MCF 10A (cell line): ENCODE measurements at regions not wholly inside any gene's neighbourhood (a gene's known extent, or its start where the extent isn't known, plus 50 kb on each side); places are given as distances from the start of the nearest gene placed in this dataset.

Source experiments
- BruUV-seq: library from RNA; stranded (reverse); fragments of 400-500 nt; replicated peaks from 2 replicates; lab custom pipeline; 2021; lab: Mats Ljungman, UMichigan
- CTCF ChIA-PET: fragments of 300-600 bp; sonication (Branson Sonifier 250); formaldehyde crosslinking; extraction: SDS; loops from one replicate; lab custom pipeline; 2021; ENCODE audit warnings: antibody characterized with exemption, inconsistent platforms; lab: Yijun Ruan, JAX
- POLR2A ChIA-PET: fragments of 300-600, 350-650 bp; sonication (Branson Sonifier 250); formaldehyde crosslinking; extraction: SDS; loops from one replicate; lab custom pipeline; 2020; ENCODE audit warnings: antibody characterized with exemption, inconsistent platforms; lab: Yijun Ruan, JAX
- DNase-seq: peaks from one replicate; pipeline ENCODE4 v3.0.0-alpha.2; 2018; ENCODE audit not compliant: unreplicated experiment
- H3K27ac Mint-ChIP-seq: one replicate; pipeline ENCODE4 v1.8.0; 2022; ENCODE audit warnings: mild to moderate bottlenecking, low read depth, mixed read lengths; ENCODE audit not compliant: unreplicated experiment
- H3K27me3 Mint-ChIP-seq: one replicate; pipeline ENCODE4 v1.8.0; 2022; ENCODE audit warnings: mixed read lengths; ENCODE audit not compliant: insufficient read depth, unreplicated experiment
- H3K36me3 Mint-ChIP-seq: one replicate; pipeline ENCODE4 v1.8.0; 2022; ENCODE audit warnings: mild to moderate bottlenecking, moderate library complexity, mixed read lengths; ENCODE audit not compliant: insufficient read depth, unreplicated experiment
- H3K4me1 Mint-ChIP-seq: one replicate; pipeline ENCODE4 v1.8.0; 2022; ENCODE audit warnings: mixed read lengths; ENCODE audit not compliant: insufficient read depth, unreplicated experiment
- H3K4me3 Mint-ChIP-seq: one replicate; pipeline ENCODE4 v1.8.0; 2022; ENCODE audit warnings: mild to moderate bottlenecking, moderate library complexity, mixed read lengths; ENCODE audit not compliant: unreplicated experiment
- H3K9me3 Mint-ChIP-seq: one replicate; pipeline ENCODE4 v1.8.0; 2022; ENCODE audit warnings: mixed read lengths; ENCODE audit not compliant: unreplicated experiment
- CTCF ChIP-seq: fragments of 200-600 bp; IDR thresholded peaks from one replicate; pipeline ENCODE4 v1.8.0; 2022; ENCODE audit warnings: antibody characterized with exemption, mild to moderate bottlenecking; ENCODE audit not compliant: unreplicated experiment
- intact Hi-C: fragments of 100-400 bp; cut with micrococcal nuclease; formaldehyde crosslinking; loops from 2 replicates; pipeline ENCODE4 v1.14.1; 2022

- Mint-ChIP-seq H3K36me3 (no peaks in the 10 kb centered on the region), H3K27ac (no peak overlapping the region), H3K27me3 (peaks cover 31% of the 10 kb centered on the region), H3K4me3 (no peak overlapping the region), H3K4me1 (no peaks in the 10 kb centered on the region), H3K9me3 (peaks cover 9% of the 10 kb centered on the region)
- intact Hi-C loops, result no loop called here
- no TSS peak for BruUV-seq
- DNase-seq, result no peak
- ChIA-PET CTCF (interaction anchor here (1.9 kb wide), 1 partner anchor 10 kb away, joined by 3 read pairs; no protein-coding TSS in a partner anchor), POLR2A (no interaction called here)
- TF ChIP-seq CTCF, result no peak
Observed at GRCh38 chr7:51731075-51731474, 414.5 kb upstream of the COBL start.

GRCh38 chr7:51727441-51727840, 410.8 kb upstream of the COBL start:
- no peak overlapping the region for H3K27ac Mint-ChIP-seq
- no peaks in the 10 kb centered on the region for H3K36me3 Mint-ChIP-seq
- POLR2A ChIA-PET, result no interaction called here
- H3K27me3 Mint-ChIP-seq, result peaks cover 34% of the 10 kb centered on the region
- intact Hi-C loops, result no loop called here
- H3K4me3 Mint-ChIP-seq, result no peak overlapping the region
- DNase-seq, result no peak
- peaks cover 8% of the 10 kb centered on the region for H3K9me3 Mint-ChIP-seq
- CTCF ChIA-PET, result no interaction called here
- no TSS peak for BruUV-seq
- H3K4me1 Mint-ChIP-seq, result no peaks in the 10 kb centered on the region
- no peak for TF ChIP-seq CTCF

- intact Hi-C loops, result no loop called here
- Mint-ChIP-seq H3K4me3 (no peak overlapping the region), H3K27me3 (peaks cover 63% of the 10 kb centered on the region), H3K9me3 (no peaks in the 10 kb centered on the region), H3K27ac (no peak overlapping the region), H3K36me3 (no peaks in the 10 kb centered on the region), H3K4me1 (no peaks in the 10 kb centered on the region)
- no TSS peak for BruUV-seq
- ChIA-PET CTCF (interaction anchor here (0.6 kb wide), 1 partner anchor 233 kb away, joined by 3 read pairs; no protein-coding TSS in a partner anchor), POLR2A (no interaction called here)
- no peak for TF ChIP-seq CTCF
- no peak for DNase-seq
Observed at GRCh38 chr7:51706851-51707250, 390.2 kb upstream of the COBL start.

- no TSS peak for BruUV-seq
- DNase-seq, result no peak
- Mint-ChIP-seq H3K36me3 (no peaks in the 10 kb centered on the region), H3K4me1 (no peaks in the 10 kb centered on the region), H3K9me3 (no peaks in the 10 kb centered on the region), H3K27me3 (peaks cover 61% of the 10 kb centered on the region), H3K4me3 (no peak overlapping the region), H3K27ac (no peak overlapping the region)
- ChIA-PET POLR2A (no interaction called here), CTCF (no interaction called here)
- intact Hi-C loops, result no loop called here
- TF ChIP-seq CTCF, result no peak
Observed at GRCh38 chr7:51705701-51706100, 389.1 kb upstream of the COBL start.
